Right lobe of liver (tissue), 6 donors: ENCODE measurements at regions not wholly inside any gene's neighbourhood (a gene's known extent, or its start where the extent isn't known, plus 50 kb on each side); places are given as distances from the start of the nearest gene placed in this dataset.

Experiments
- ATAC-seq, 4 donors: fragments of 200-7000 bp; cut with Tn5 transposase; one replicate each; pipeline ENCODE4 v1.9.1; 2020; ENCODE audit warnings: mild to moderate bottlenecking in 4 of 4, moderate library complexity in 4 of 4
- DNase-seq, 3 donors: peaks; one replicate each; pipeline ENCODE4 v3.0.0-alpha.2; 2020
- H3K27ac ChIP-seq, 3 donors: fragments of 200-600 bp; one replicate each; pipeline ENCODE4 v1.8.0; 2022
- H3K27me3 ChIP-seq, 2 donors: fragments of 200-600 bp; one replicate each; pipeline ENCODE4 v1.8.0; 2022
- H3K36me3 ChIP-seq, 4 donors: fragments of 200-600 bp; sonication (generic) in 1 of 4; one replicate each; pipeline versions ENCODE4 v1.5.1 to v1.8.0; 2017 to 2022; ENCODE audit warnings: control low read depth in 1 of 4
- H3K4me1 ChIP-seq, 4 donors: fragments of 200-600 bp; sonication (generic) in 1 of 4; one replicate each; pipeline versions ENCODE4 v1.5.1 to v1.8.0; 2017 to 2022; ENCODE audit warnings: control low read depth in 1 of 4
- H3K4me3 ChIP-seq, 3 donors: fragments of 200-600 bp; one replicate each; pipeline ENCODE4 v1.8.0; 2022
- H3K9me3 ChIP-seq, 4 donors: fragments of 200-600 bp; sonication (generic) in 1 of 4; one replicate each; pipeline versions ENCODE4 v1.5.1 to v1.8.0; 2017 to 2022; ENCODE audit warnings: control low read depth in 1 of 4
- CTCF ChIP-seq, 4 donors: fragments of 200-600 bp in 3 of 4; fragments of 450-650 bp in 1 of 4; IDR thresholded peaks; one replicate each; pipeline versions ENCODE4 v1.5.1 to v1.8.0; 2016 to 2022; ENCODE audit warnings: antibody characterized with exemption in 4 of 4, mild to moderate bottlenecking in 2 of 4
- POLR2A ChIP-seq: fragments of 450-650 bp; IDR thresholded peaks from one replicate; pipeline ENCODE4 v1.6.1; 2017; ENCODE audit warnings: antibody characterized with exemption, mild to moderate bottlenecking
- WGBS: methylation state at CpG from one replicate; pipeline ENCODE4 v1.1.6; 2018; ENCODE audit warnings: low coverage, low lambda C conversion rate; ENCODE audit not compliant: insufficient coverage; ENCODE audit errors: missing lambda C conversion rate; 5-methylcytosine and 5-hydroxymethylcytosine counted together
- intact Hi-C, 2 donors: fragments of 100-400 bp; cut with DNase I; formaldehyde crosslinking; loops; one replicate each; pipeline versions ENCODE4 v1.11.2 to v1.14.1; 2022
- donor health status: DM: no; HTN: yes; CAD: no.
- donor health status: DM: no; HTN: no; CAD: no.
- donor health status: DM: no; HTN: no; CAD: no.
- donor health status: DM: no; HTN: yes; CAD: no.
- donor health status: DM: no; HTN: yes; CAD: no.

- WGBS = 67% methylated on average over 2 of the region's 2 CpGs
- ATAC-seq = no peak
Observed at GRCh38 chr5:122585371-122585770, 189.5 kb upstream of the SNX2 start.

GRCh38 chr5:122586351-122586750 lies 188.5 kb upstream of the SNX2 start:
- H3K27ac ChIP-seq = no peak overlapping the region
- WGBS = 33% methylated on average over 1 of the region's 1 CpG
- DNase-seq = no peak
- intact Hi-C loops = no loop called here
- no peaks in the 10 kb centered on the region for H3K4me1 ChIP-seq
- TF ChIP-seq POLR2A (no peak), CTCF (IDR thresholded peaks at IDR 0.05) (no peak)
- no peaks in the 10 kb centered on the region for H3K36me3 ChIP-seq
- H3K9me3 ChIP-seq = no peaks in the 10 kb centered on the region
- ATAC-seq = no peak
- no peaks in the 10 kb centered on the region for H3K27me3 ChIP-seq
- H3K4me3 ChIP-seq = no peak overlapping the region

More at GRCh38 chr5:122585371-122585770, 189.5 kb upstream of the SNX2 start:
- no peaks in the 10 kb centered on the region for H3K4me1 ChIP-seq
- no peaks in the 10 kb centered on the region for H3K27me3 ChIP-seq
- no peak overlapping the region for H3K27ac ChIP-seq
- H3K9me3 ChIP-seq = no peaks in the 10 kb centered on the region
- no peaks in the 10 kb centered on the region for H3K36me3 ChIP-seq
- DNase-seq = no peak
- intact Hi-C loops = no loop called here
- TF ChIP-seq POLR2A = no peak
- TF ChIP-seq CTCF (IDR thresholded peaks at IDR 0.05) = no peak
- no peak overlapping the region for H3K4me3 ChIP-seq

GRCh38 chr5:122591828-122592227 lies 183.1 kb upstream of the SNX2 start:
- DNase-seq = no peak
- WGBS = 69% methylated on average over 3 of the region's 3 CpGs
- intact Hi-C loops = no loop called here
- no peak for TF ChIP-seq POLR2A
- TF ChIP-seq CTCF (IDR thresholded peaks at IDR 0.05) = no peak
- Histone ChIP-seq H3K27ac (no peak overlapping the region), H3K36me3 (no peaks in the 10 kb centered on the region), H3K9me3 (no peaks in the 10 kb centered on the region), H3K27me3 (no peaks in the 10 kb centered on the region), H3K4me3 (no peak overlapping the region), H3K4me1 (no peaks in the 10 kb centered on the region)
- ATAC-seq = no peak

GRCh38 chr5:122599000-122599399 lies 175.9 kb upstream of the SNX2 start:
- Histone ChIP-seq H3K9me3 (no peaks in the 10 kb centered on the region), H3K36me3 (no peaks in the 10 kb centered on the region), H3K27me3 (no peaks in the 10 kb centered on the region), H3K4me3 (no peak overlapping the region), H3K27ac (no peak overlapping the region), H3K4me1 (no peaks in the 10 kb centered on the region)
- TF ChIP-seq POLR2A = no peak
- TF ChIP-seq CTCF (IDR thresholded peaks at IDR 0.05) = no peak
- no peak for DNase-seq
- intact Hi-C loops = no loop called here
- no peak for ATAC-seq

- ATAC-seq = no peak
- Histone ChIP-seq H3K27me3 (no peaks in the 10 kb centered on the region), H3K27ac (no peak overlapping the region), H3K4me1 (no peaks in the 10 kb centered on the region), H3K36me3 (no peaks in the 10 kb centered on the region), H3K9me3 (no peaks in the 10 kb centered on the region), H3K4me3 (no peak overlapping the region)
- WGBS = no CpG with 5 or more reads among the region's 1 CpG
- intact Hi-C loops = no loop called here
- no peak for DNase-seq
- no peak for TF ChIP-seq CTCF (IDR thresholded peaks at IDR 0.05)
- no peak for TF ChIP-seq POLR2A
Observed at GRCh38 chr5:122600924-122601323, 174.0 kb upstream of the SNX2 start.
